ENCODE measurements at regions not wholly inside any gene's neighbourhood (a gene's known extent, or its start where the extent isn't known, plus 50 kb on each side); places are given as distances from the start of the nearest gene placed in this dataset.

GRCh38 chr17:78301821-78302213 lies 58.1 kb downstream of the SOCS3 start:
- no peak for TF ChIP-seq JAZF1 (CRISPR knock-in tag; IDR thresholded peaks at IDR 0.05)
- TF ChIP-seq HMGA2 (CRISPR knock-in tag; IDR thresholded peaks at IDR 0.05), result no peak
- TF ChIP-seq MLX (CRISPR knock-in tag; IDR thresholded peaks at IDR 0.05), result no peak
- no peak for TF ChIP-seq TEAD4 (CRISPR knock-in tag; IDR thresholded peaks at IDR 0.05)
- no peak for TF ChIP-seq ZNF138 (CRISPR knock-in tag; conservative IDR thresholded peaks at IDR 0.05)
- no peak for TF ChIP-seq ARID4B (CRISPR knock-in tag; IDR thresholded peaks at IDR 0.05; ENCODE audit: borderline replicate concordance)
- TF ChIP-seq ATF1 (CRISPR knock-in tag; IDR thresholded peaks at IDR 0.05), result no peak
- no peak for TF ChIP-seq FOXP1 (CRISPR knock-in tag; IDR thresholded peaks at IDR 0.05; ENCODE audit: borderline replicate concordance)
- no peak for TF ChIP-seq STAT6 (CRISPR knock-in tag; conservative IDR thresholded peaks at IDR 0.05; ENCODE audit: low read depth)
- no peak for TF ChIP-seq OVOL2 (CRISPR knock-in tag; IDR thresholded peaks at IDR 0.05; ENCODE audit: borderline replicate concordance)
- TF ChIP-seq TCF7 (CRISPR knock-in tag; IDR thresholded peaks at IDR 0.05; ENCODE audit: low read depth), result no peak
- POLR2A ChIA-PET, result no interaction called here

GRCh38 chr17:78300962-78301820 lies 58.7 kb downstream of the SOCS3 start:
- ATAC-seq, result no peak
- no peak overlapping the region for H3K27ac Mint-ChIP-seq
- CTCF ChIA-PET, result no interaction called here
- DNase-seq (ENCODE audit: low spot score), result no peak
- H3K9me3 Mint-ChIP-seq, result peaks cover 6% of the 10 kb centered on the region
- H3K27me3 Mint-ChIP-seq (ENCODE audit: low read depth), result no peaks in the 10 kb centered on the region
- H3K36me3 Mint-ChIP-seq, result 0 out of 2 replicates have a peak, but pooled peaks cover 4% of the 10 kb centered on the region
- POLR2A ChIA-PET, result interaction anchor here (1.1 kb wide), 1 partner anchor 68 kb away, joined by 7 read pairs; no protein-coding TSS in a partner anchor
- TF ChIP-seq GABPB1 (CRISPR knock-in tag; IDR thresholded peaks at IDR 0.05) (0 out of 2 replicates have a peak, but pooled peaks have one; percentile 52), NR2C2 (CRISPR knock-in tag; IDR thresholded peaks at IDR 0.05) (no peak), EMX1 (CRISPR knock-in tag; IDR thresholded peaks at IDR 0.05) (no peak)
- no peak overlapping the region for H3K4me3 Mint-ChIP-seq
- 0 out of 2 replicates have a peak, but pooled peaks cover 4% of the 10 kb centered on the region for H3K4me1 Mint-ChIP-seq

More at GRCh38 chr17:78301821-78302213, 58.1 kb downstream of the SOCS3 start:
- DNase-seq (ENCODE audit: low spot score), result no peak
- Mint-ChIP-seq H3K27ac (no peak overlapping the region), H3K9me3 (peaks cover 10% of the 10 kb centered on the region), H3K4me3 (no peak overlapping the region), H3K36me3 (peaks cover 7% of the 10 kb centered on the region; the same call in 1 of the 2 replicates), H3K4me1 (0 out of 2 replicates have a peak, but pooled peaks cover 4% of the 10 kb centered on the region), H3K27me3 (ENCODE audit: low read depth) (no peaks in the 10 kb centered on the region)
- no peak for ATAC-seq
- CTCF ChIA-PET, result no interaction called here
